HL-60/S4 treated with retinoic acid at 250 ng/mL for 4 days and 3 days (cell line): ENCODE measurements at regions not wholly inside any gene's neighbourhood (a gene's known extent, or its start where the extent isn't known, plus 50 kb on each side); places are given as distances from the start of the nearest gene placed in this dataset.

Source experiments
- in situ Hi-C: fragments of 300-500 bp; cut with MboI; formaldehyde crosslinking; loops from 2 replicates; pipeline ENCODE4 v1.7.0; 2022; ENCODE audit warnings: low sequenced_read_pairs

GRCh38 chr22:26992556-26992955 lies 335.2 kb downstream of the MIAT start:
- in situ Hi-C loops: no loop called here

DNA sequence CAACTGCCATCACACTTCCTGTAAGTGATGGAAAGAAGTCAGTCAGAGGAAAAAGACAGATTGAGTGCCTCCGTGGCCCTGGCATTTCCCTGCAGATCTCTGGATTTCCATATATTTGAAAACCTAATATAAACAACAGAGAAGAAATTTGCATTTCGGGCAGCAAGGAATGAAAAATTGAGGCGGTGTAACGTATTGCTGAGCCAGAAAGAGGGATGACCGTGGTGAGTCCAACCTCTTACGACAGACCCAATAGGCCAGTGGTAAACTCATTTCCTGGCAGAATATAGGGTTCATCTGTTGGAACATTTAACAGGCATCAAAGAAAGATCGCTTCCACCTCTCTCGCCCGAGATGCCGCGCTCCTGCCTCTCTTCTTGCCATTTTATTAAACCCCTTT lies 336.5 kb downstream of the MIAT start:
- in situ Hi-C loops: no loop called here

DNA sequence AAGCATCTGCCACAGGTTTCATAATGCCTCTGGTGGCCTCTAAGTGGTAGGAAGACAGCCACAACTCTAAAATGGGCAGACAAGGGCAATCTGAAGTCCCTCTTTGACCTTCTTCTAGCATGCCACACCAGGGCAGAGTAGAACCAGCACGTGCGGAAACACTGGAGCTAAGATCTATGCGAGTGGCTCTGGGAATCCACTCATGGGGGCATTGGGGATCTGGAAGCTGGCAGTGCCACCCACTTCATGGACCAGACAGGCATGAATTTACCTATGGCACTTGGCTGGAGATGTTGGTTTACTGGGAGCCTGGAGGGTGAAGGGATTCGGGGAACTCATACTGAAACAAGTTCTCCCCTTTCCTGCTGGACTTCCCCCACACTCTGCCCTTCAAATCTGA lies 337.4 kb downstream of the MIAT start:
- in situ Hi-C loops: no loop called here

- in situ Hi-C loops: no loop called here
These were observed 337.8 kb downstream of the MIAT start for GRCh38 chr22:26995235-26995634.

DNA sequence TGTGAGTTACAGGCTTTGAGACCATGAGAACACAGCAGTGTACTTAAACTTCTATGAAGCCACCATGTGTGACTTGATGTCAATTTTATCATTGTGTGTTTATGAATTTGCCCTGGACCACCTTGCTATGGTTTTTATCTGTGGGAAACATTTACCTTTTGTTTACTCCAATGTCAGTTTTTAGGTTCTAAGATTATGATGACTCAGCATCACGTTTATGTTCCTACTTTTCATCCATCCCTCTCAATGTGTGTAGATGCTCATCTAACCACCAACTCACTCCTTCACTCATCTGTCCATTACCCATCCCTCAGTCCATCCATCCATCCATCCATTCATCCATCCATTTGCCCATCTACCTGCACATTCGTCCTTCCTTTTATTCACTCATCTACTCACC lies 338.8 kb downstream of the MIAT start:
- in situ Hi-C loops: no loop called here

GRCh38 chr22:26998129-26998528 lies 340.7 kb downstream of the MIAT start:
- in situ Hi-C loops: no loop called here

DNA sequence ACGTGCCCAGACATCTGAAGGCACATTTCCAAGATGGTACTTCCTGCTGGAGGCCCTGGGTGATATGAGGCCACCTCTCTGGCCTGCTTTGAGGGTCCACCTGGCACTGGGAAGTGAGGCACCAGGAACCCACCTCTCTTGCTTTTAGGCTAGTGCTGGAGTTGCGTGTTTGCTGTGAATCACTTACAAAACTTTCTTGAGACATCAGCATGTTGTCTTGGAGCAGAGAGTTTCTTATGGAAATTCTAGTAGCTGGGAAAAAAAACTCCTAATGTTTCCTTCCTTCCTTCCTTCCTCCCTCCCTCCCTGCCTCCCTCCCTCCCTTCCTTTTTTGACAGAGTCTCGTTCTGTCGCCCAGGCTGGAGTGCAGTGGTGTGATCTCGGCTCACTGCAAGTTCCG lies 341.3 kb downstream of the MIAT start:
- in situ Hi-C loops: no loop called here

GRCh38 chr22:27003297-27003696 lies 345.9 kb downstream of the MIAT start:
- in situ Hi-C loops: no loop called here

DNA sequence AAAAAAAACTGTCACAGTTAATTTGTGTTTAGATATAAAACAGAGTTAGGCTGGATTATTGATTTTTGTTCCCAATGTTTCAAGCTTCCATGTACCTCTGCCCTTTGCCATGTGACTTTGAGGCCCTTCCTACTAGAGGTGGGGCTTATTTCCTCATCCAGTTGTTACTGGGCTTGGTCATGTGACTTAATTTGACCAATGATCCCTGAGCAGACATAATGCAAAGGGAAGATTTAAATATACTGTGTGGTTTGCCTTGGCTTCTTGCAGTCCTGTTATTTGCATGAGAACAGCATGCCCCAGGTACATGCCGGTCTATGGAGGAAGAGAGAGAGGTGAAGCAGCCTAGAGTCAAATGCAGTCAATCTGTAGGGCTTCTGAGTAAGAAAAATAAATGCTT lies 347.0 kb downstream of the MIAT start:
- in situ Hi-C loops: no loop called here

GRCh38 chr22:27008454-27008853 lies 351.1 kb downstream of the MIAT start:
- in situ Hi-C loops: no loop called here

GRCh38 chr22:27011133-27011532 lies 353.7 kb downstream of the MIAT start:
- in situ Hi-C loops: no loop called here

- in situ Hi-C loops: no loop called here
These were observed 354.3 kb downstream of the MIAT start for GRCh38 chr22:27011717-27012116.

GRCh38 chr22:27019827-27020226 lies 362.4 kb downstream of the MIAT start:
- in situ Hi-C loops: no loop called here

- in situ Hi-C loops: no loop called here
These were observed 365.0 kb downstream of the MIAT start for GRCh38 chr22:27022274-27022895.

- in situ Hi-C loops: no loop called here
These were observed 365.5 kb downstream of the MIAT start for GRCh38 chr22:27022896-27023361.

DNA sequence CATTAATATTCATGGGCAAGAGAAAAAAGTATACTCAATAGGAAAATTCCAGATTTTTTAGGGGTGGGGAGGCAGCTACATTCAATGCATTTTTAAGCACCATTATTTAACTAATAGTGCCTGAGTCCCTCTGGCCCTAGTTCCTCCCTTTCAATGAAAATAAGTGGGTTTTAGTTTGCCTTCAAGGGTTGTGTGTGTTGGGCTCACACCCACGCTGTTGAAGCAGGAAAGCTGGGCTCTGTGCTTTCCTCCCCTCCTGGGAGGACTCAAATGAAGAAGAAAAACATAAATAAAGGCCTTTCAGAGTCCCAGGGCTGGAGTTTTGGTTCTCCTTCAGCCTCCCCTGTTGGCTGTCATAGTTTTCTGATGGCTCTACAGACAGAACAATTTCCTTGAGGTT lies 366.2 kb downstream of the MIAT start:
- in situ Hi-C loops: no loop called here

GRCh38 chr22:27024982-27025381 lies 367.6 kb downstream of the MIAT start:
- in situ Hi-C loops: no loop called here

- in situ Hi-C loops: no loop called here
These were observed 370.7 kb downstream of the MIAT start for GRCh38 chr22:27028093-27028492.

DNA sequence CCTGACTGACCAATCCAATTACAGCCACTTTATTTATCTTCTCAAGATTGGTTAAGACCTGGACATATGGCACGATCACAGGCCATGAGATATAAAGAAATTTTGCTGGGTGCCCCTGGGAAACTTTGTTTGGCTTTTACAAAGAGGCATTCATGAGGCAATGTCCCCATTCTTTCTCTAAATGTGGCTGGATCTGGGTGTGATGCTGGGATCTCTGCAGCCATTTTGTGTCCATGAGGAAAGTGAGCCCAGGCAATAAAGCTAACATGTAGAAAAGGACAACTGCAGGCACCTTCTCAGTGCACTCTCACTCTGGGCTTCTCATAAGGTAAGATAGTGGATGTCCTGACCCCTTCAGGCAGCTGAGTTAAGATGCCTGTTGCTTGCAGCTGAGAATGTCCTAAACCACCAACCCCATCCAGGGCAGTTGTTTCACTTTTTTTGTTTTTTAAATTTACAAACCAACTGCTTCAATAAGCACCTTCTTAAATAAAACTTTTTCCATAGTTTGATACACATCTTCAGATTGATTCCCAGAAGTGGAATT lies 372.3 kb downstream of the MIAT start:
- in situ Hi-C loops: no loop called here

- in situ Hi-C loops: no loop called here
These were observed 374.8 kb downstream of the MIAT start for GRCh38 chr22:27032091-27032761.

- in situ Hi-C loops: no loop called here
These were observed 384.4 kb downstream of the MIAT start for GRCh38 chr22:27041745-27042310.

- in situ Hi-C loops: no loop called here
These were observed 385.9 kb downstream of the MIAT start for GRCh38 chr22:27043262-27043661.
